ENCODE measurements at regions not wholly inside any gene's neighbourhood (a gene's known extent, or its start where the extent isn't known, plus 50 kb on each side); places are given as distances from the start of the nearest gene placed in this dataset.

DNA sequence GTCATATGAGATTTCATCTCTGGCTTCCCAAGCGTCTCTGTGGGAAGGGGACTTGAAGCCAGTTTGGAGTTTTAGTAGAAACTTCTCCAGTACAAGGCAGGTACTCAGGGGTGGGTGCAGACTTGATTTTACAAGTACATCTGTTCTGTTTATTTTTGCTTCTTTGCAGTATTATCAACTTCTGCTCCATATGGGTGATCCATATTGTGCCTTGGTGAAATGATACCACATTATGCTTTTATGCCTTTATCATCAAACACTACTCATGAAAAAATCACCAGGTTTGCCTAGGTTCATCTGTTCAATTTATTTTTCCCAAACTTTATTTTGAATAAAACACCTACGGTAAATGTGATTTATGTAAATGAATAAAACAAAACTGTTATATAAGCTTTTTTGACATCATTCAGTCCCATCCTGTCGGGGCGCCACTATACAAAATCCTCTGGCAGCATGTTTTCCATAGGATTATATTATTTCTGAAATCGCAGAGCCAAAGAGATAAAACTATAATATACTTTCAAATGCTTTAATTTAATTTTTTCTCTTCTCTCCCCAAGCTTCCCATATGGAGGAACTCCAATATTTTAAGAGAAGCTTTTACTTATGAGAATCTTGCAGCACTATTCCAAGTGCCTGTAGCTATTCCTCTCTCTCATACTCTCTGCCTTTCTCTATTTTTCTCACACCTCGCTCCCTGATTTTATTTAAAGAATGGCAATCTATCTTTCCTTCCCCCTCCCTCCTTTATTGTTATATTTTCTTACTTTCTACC is 490.9 kb downstream of the RNF144A start:
- no peak for DNase-seq (ENCODE audit: low read depth)
- no peak overlapping the region for H3K4me3 ChIP-seq (ENCODE audit: low read length)
- TF ChIP-seq, protein P1, sequence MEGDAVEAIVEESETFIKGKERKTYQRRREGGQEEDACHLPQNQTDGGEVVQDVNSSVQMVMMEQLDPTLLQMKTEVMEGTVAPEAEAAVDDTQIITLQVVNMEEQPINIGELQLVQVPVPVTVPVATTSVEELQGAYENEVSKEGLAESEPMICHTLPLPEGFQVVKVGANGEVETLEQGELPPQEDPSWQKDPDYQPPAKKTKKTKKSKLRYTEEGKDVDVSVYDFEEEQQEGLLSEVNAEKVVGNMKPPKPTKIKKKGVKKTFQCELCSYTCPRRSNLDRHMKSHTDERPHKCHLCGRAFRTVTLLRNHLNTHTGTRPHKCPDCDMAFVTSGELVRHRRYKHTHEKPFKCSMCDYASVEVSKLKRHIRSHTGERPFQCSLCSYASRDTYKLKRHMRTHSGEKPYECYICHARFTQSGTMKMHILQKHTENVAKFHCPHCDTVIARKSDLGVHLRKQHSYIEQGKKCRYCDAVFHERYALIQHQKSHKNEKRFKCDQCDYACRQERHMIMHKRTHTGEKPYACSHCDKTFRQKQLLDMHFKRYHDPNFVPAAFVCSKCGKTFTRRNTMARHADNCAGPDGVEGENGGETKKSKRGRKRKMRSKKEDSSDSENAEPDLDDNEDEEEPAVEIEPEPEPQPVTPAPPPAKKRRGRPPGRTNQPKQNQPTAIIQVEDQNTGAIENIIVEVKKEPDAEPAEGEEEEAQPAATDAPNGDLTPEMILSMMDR (conservative IDR thresholded peaks at IDR 0.05; ENCODE audit: low read depth, low read length), result no peak

DNA sequence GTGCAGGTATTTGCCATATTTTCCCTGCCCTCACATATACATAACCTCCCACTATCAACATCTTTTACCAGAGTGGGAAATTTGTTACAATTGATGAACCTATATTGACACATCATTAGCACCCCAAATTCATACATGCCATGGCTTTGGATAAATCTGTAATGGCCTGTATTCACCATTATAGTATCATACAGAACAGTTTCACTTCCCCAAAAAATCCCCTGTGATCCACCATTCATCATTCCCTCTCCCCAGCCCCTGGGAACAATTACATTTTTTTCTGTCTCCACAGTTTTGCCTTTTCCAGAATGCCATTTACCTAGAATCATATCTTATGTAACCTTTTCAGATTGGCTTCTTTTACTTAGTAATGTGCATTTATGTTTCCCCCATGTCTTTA is 494.5 kb downstream of the RNF144A start:
- DNase-seq (ENCODE audit: low read depth), result no peak
- no peak overlapping the region for H3K4me3 ChIP-seq (ENCODE audit: low read length)
- TF ChIP-seq, protein P1 (conservative IDR thresholded peaks at IDR 0.05; ENCODE audit: low read depth, low read length), result no peak

DNA sequence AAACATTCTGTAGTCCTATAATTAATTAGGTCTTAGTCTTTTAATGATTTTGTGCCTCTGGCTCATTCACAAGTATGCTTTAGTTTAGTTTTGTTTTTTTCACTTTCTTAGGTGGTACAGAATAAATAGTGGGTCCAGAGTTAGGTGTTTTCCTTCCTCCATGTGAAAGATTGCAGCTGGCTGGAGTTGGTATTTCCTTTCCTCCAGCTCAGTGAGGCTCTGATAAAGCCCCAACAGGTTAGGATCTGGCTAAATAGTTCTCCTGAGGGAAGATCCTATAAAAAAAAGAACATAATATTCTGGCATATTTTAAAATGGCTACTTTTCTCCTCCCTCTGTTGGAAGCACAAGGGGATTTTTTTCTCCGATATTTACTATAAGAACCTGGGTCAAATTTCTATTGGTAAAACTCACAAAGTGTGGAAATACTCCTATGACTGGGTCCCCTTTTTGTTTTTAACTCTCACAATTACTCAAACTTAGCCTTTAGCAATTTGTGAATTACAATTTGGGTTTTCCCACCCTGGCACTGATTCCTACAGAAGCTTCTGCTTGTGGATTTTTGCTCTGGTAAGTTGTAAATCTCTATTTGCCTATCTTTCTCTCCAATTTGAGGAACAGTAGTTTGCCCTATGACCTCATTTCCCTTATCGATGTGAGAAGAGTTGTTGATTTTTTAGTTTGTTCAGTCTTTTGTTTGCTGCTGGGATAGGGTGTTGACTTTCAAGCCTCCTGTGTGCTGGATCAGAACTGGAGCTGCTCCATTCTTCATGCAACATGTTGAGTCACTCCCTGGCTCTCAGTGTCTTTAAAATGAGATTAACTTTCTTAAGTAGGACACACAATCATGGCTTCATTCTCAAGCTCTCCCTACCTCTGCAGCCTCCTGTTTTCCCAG is 500.9 kb downstream of the RNF144A start:
- DNase-seq (ENCODE audit: low read depth), result no peak
- TF ChIP-seq, protein P1 (conservative IDR thresholded peaks at IDR 0.05; ENCODE audit: low read depth, low read length), result no peak
- H3K4me3 ChIP-seq (ENCODE audit: low read length), result no peak overlapping the region

DNA sequence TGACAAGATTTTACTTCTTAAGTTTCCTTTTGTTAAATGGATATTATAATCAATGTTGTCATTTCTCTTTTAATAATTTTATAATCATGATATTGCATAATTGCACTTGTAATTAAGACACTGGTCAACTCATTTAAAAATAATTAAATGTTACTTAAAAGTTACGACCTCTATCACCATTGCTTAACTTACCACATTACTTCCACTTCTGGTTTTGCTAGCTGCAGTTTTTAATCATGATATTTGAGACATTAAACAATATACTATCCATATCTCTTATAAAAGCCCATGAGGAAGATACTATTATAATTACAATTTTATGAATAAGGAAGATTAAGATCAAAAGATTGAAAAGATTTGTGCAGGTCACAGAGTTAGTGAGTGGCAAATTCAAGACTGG is 502.0 kb downstream of the RNF144A start:
- no peak for DNase-seq (ENCODE audit: low read depth)
- TF ChIP-seq, protein P1 (conservative IDR thresholded peaks at IDR 0.05; ENCODE audit: low read depth, low read length), result no peak
- no peak overlapping the region for H3K4me3 ChIP-seq (ENCODE audit: low read length)

DNA sequence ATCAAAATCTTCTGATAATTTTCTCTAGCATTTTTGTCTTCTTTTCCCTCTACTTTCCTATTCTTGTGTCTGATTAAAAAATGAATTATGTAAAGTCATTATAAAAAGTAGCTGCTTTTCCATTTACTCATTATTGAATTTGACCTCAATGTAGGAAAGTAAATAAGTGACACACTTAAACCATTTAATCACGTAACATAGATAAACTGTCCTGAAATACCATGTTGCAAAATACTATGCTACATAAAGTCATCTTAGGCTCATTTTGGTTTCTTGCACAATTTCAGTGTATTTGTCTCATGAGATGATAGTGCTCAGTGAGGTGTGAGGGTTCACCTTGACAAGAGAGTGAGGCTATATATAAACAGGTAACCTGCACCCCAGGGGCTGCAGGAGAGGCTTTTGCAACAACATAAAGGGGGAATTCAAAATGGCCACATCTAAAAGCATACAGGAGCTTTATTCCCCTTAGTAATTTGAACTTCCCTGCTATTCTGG is 502.7 kb downstream of the RNF144A start:
- H3K4me3 ChIP-seq (ENCODE audit: low read length), result no peak overlapping the region
- TF ChIP-seq, protein P1 (conservative IDR thresholded peaks at IDR 0.05; ENCODE audit: low read depth, low read length), result no peak
- no peak for DNase-seq (ENCODE audit: low read depth)

DNA sequence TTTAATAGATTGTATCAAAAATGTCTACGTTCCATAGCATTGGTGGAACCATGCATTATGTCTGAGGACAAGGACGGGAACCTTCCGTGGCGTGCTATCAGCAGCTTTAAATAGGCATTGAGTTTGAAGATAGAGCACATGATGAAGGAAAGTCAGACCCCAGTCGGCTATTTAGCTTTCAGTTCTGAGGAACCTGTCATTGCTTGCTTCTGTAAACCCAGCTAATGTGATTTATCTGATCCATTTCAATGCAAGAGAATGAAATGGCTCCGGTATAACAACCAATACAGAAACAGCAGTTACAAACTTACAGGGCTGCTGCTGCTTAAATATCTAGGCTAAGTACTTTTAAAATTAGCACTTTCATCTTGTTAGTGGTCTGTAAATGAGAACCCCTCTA is 503.3 kb downstream of the RNF144A start:
- H3K4me3 ChIP-seq (ENCODE audit: low read length), result no peak overlapping the region
- DNase-seq (ENCODE audit: low read depth), result no peak
- TF ChIP-seq, protein P1 (conservative IDR thresholded peaks at IDR 0.05; ENCODE audit: low read depth, low read length), result no peak

Data from retinal pigment epithelial cell (primary cell).